Right renal pelvis (tissue), 4 donors: ENCODE measurements at regions not wholly inside any gene's neighbourhood (a gene's known extent, or its start where the extent isn't known, plus 50 kb on each side); places are given as distances from the start of the nearest gene placed in this dataset.

Experiments
- DNase-seq, 4 donors: peaks; one replicate each; pipeline ENCODE4 v3.0.0-alpha.2; 2013; ENCODE audit warnings: low read depth in 4 of 4, low spot score in 3 of 4, missing footprints in 1 of 4

DNA sequence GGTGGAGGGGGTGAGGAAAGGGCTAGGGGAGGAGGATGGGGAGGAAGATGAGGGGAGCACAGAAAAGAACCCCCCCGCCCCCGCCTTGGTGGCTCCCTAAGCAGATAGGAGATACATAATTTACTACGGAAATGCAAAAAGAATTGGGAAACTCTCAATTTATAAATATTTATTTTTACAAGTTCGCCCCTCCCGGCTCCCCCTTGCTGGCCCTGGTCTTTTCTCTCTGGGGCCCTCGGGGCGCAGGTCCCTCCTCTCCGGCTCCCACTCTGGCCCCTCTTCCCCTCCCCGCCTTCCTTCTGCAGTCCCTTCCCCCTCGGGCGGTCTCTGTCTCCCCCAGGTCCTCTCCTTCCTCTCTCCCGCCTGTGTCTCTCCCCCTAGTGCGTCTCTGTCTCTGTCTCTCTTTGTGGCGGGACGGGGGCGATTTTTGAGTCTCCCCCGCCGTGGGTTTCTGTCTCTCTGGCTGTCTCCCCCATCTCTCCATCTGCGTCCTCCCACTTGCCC, 173.6 kb upstream of the IER5L start:
- DNase-seq: no peak

DNA sequence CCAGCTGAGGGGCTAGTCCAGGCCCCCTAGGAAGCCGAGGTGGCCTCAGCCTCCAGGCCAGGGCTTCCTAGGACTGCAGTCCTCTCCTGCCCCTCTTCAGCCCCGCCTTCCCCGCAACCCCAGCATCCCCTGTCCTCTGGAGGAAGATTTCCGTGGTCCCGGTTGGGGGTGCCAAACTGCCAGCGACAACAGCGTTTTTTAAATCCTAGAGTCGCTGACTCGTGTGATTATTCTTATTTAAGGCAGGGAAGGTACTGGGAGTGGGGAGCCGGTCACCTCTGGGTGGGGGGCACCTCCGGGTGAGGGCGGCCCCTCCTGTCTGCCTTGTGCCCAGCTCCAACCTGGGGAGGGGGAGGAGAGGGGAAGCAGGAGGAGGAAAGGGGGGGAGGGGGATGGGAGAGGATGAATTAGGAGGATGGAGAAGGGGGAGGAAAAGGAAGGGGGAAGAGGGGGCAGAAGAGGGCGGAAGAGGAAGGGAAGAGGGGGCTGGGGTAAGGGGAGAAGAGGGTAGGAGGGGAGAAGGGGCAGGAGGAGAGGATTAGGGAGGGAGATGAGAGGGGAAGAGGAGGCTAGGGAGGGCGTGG, 173.1 kb upstream of the IER5L start:
- no peak for DNase-seq

DNA sequence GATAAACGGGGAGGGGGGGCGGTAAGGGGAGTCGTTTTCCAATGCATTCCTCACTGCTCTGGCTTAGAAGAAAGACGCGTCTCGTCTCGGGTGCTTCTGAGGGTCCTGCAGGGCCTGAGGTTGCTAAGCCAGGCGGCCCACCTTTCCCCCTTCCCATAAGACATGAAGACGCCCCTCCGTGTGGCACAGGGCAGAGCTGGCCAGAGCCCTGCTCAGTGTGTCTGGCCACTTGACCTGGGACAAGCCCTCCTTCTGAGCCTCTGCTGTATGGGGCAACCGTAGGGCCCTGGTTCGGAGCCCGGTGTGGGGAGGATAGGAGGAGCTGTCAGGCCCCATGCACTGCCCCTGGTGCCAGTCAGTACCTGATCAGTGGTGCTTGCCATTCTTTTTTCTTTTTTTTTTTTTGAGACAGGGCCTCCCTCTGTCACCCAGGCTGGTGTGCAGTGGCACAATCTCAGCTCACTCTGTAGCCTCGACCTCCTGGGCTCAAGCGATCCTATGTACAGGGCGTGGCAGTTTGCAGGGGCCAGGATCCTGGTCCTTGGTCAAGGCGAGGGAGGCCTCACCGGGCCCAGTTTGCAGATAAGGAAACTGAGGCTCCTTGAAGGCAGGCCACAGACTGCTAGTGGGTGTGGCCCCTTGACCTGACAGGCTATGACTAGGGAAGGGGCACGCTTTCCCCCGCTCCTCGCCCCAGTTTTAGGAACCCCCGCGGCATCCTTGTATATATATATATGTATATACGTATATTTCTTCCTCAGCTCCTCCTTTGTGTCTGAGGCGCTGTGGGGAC, 172.3 kb upstream of the IER5L start:
- no peak for DNase-seq

DNA sequence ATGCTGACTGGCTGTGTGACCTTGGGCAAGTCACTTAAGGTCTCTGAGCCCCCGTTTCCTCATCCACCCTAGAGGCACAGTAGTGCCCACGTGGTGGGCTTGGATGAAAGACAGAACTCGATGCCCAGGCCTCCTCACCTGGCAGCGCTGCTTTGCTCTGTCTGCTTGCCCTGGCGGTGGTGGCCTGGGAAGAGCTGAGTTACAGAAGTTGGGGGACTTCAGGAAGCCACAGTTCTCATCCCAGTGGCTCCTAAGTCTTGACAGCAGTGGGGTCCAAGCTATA, 171.5 kb upstream of the IER5L start:
- DNase-seq: no peak

DNA sequence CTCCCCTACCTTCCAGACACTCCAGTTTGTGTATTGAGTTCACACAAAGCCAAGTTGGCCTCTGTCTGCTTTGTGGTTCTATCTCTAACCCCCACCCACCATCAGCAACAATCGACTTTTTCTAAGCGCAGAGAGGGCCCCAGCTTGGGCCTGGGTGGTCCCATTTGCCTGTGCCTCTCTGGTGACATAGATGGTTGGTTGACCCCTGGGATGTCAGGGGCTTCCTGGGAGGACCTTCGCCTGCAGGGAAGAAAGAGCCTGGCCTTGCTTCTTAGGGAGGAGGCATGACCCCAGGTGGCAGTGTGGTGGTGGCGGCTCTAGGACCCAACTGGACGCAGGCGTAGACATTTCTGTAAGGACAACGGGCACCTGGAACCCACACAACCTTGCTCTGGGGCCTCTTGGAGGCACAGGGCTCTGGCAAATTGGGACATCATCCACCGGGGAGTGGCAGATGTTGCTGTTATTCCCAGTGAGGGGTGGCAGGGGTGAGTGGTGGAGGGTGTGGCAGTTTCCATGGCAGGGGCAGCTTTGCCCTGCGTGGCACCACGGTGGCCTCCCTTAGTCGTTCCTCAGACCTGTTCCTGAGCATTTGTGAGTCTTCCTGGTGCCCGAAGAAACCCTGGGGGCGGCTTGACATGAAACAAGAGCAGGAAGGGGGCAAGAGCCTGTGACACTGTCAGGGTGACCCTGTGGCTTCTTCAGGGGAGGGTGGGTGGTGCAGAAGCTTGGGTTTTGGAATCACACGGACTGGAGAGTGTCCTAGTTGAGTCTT, 171.0 kb upstream of the IER5L start:
- DNase-seq: no peak

DNA sequence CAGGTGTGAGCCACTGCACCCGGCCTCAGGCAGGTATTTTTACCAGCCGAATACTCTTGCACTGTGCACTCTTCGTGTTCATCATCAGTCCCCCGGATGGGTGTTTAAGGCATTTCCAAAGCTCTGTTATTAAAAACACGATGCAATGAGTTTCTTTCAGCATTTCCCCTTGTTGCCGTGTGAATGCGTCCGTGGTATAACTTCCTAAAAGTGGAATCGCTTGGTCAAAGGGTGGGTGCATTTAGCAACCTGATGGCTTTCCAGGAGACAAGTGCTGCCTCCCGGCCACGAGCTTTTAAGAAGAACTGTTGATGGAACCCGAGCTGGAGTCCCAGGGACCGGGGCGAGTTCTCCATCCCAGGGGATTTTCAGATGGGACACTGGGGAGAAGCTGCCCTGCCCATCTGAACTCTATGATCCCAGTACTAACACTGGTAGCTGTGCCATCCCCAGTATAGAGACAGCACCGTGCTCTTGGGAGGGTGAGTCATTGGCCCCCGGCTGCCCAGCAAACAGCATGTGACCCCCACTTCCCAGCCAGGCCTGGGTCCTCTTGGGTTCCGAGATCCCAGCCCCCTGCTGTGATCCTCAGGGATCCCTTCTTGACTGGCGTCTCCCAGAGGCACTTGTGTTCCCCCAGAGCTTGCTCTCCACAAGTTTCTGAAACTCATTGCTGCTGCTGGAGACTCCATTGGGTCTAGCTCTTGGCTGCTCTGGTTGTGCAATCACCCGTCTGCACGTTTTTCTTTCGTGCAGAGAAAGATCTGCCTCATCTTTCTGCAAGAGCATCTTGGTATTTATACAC, 169.5 kb upstream of the IER5L start:
- no peak for DNase-seq

DNA sequence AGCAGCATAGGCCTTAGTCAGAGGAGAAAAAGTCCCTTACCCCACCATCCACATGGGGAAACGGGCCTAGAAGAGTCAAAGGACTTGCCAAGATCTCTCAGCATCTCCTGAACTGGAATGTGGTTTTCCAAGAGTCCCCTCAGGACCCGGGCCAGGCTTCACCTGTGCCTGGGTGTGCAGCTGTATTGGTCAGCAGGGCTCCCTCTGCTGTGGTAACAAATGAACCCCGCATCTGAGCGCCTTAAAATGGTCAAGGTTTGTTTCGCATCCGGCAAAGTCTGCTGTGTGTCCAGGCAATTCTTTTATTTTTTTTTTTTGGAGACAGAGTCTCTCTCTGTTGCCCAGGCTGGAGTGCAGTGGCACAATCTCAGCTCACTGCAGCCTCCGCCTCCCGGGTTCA, 168.0 kb upstream of the IER5L start:
- DNase-seq: no peak

DNA sequence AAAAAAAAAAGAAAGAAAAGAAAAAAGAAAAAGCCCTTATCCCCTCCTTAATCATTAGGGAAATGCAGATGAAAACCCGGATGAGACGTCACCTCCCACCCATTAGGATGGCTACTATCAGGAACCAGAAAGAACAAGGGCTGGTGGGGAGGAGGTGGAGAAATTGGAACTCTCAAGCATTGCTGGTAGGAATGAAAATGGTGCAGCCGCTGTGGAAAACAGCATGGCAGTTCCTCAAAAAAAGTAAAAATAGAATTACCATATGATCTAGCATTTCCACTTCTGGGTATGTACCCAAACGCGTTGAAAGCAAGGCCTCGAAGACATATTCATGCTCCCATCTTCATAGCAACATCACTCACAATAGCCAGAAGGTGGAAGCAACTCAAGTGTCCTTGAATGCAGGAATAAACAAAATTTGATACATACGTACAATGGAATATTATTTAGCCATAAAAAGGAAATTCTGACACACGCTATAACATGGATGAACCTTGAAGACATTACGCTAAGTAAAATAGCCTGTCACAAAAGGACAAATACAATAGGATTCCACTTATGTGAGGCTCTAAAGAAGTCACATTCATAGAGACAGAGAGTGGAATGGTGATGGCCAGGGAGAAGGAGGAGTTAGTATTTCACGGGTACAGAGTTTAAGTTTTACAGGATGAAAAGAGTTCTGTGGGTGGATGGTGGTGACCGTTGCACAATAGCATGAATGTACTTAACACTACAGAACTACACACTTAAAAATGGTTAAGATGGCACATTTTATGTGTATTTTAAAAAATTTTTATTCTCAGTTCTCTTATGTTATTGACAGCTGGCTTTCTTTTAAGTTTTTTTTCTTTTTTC, 166.8 kb upstream of the IER5L start:
- no peak for DNase-seq

DNA sequence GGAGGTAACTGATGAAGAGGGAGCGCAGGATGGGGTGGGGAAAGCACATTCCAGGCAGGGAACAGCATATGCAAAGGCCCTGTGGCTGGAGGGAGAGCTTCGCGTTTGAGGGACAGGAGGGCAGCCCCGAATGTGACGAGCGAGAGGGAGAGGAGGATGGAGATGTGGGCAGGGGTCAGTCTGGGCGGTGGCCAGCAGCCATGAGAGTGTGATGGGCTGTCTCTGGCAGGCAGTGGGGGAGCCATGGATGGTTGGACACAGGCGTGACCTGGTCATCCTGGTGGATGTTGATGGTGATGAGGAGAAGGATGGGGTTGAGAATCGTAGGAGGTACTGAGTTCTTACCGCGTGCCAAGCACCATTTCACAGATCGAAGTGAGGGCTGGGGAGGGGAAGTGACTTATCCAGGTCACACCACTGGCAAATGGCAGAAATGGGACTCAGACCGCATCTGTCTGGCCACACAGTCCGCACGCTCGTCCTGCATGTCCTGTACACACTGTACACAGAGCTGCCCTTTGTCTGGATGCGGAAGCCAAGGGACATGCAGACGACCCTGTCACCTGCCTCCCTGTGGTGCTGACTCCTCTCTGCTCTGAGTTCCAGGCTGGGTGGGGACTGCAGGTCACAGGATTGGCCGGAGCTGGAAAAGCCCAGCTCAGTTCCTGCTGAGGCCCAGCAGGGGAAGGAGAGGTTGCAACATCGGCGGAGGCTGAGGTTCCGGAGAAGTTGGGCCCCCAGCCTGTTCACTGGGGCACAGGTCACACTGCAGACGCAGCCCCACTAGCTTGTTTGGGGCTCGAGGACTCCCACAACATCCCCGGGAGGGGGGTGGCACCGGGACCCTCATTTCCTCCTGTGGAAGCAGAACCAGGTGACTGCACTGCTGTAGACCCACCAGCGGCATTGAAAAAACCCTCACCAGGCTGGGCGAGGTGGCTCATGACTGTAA, 165.6 kb upstream of the IER5L start:
- DNase-seq: no peak

DNA sequence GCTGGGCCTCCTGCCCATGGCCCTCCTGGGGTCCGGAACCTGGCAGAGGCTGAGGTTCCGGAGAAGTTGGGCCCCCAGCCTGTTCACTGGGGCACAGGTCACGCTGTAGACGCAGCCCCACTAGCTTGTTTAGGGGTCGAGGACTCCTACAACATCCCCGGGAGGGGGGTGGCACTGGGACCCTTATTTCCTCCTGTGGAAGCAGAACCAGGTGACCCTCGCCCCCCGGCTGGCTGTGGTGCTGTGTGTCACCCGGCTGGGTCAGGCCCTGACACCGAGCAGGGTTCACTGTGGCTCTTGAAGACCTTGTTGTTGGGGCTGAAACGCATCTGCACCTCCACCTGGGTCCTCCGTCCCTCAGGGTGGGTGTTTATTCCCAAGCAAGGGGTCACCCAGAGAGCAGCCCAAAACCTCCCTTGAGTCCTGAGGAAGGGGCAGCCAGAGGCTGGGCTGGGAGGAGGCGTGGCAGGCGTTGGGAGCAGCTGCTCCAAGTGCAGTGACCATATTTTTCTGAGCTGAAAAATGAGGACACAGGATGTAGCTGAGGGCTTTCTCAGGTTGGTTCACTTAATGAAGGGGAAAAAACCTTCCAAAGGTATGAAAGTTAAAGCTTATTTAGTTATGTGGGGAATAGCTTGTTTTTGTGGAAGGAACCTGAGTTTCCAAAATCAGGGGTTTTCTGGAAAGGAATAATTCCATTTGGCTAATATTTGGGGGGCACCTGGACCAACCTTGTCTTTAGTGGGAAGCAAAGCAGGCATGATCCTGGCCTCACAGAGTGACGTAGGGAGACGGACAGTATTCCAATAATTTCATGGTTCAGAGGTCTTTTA, 164.7 kb upstream of the IER5L start:
- DNase-seq: no peak

DNA sequence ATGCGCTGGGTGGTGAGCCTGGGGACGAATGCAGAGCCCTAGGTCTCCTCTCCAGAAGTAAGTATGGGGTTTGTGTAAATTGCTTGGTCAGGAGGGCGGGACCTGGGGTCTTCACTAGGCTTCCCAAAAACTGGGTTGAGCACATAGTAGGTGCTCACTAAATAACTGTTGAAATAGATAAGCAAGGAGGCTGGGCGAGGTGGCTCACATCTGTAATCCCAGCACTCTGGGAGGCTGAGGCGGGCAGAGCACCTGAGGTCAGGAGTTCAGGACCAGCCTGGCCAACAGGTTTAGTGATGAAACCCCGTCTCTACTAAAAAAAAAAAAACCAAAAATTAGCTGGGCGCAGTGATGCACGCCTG, 163.9 kb upstream of the IER5L start:
- no peak for DNase-seq

DNA sequence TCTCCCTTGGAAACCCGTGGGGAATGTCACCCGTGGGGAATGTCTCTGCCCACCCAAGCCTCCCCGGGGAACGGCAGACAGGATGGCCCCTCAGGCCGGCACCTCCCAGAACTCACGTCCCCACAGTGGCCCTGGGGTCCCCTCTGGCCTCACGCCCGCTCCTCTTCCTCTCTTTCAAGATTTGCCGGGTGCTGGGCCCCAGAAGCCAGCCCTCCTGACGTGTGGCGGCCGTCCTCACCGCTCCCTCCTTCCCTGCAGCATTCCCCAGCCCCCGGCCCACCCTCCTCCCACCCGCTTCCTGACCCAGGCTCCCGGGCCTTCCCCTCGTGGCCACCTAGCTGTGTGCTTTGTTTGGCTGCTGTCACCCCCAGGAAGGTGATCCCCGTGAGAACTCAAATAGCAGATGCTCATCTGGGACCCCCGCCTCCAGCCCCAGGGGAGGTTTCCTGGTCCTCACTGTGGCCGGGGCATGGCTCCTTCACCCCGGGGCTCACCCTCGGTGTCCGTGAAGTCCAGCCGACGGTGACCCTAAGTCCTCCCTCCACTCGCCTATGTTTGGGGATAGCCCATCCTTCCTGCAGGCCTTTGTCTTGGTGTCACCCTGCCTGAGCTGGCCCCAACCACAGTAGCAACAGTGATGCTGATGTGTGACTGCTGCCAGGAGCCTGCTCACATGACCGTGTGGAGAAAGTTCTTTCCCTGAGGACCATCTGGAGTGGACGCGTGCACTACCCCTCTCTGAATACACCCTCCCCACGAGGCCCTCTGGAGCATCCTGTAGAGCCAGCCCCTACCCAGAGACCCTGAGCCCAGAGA, 163.3 kb upstream of the IER5L start:
- DNase-seq: no peak

DNA sequence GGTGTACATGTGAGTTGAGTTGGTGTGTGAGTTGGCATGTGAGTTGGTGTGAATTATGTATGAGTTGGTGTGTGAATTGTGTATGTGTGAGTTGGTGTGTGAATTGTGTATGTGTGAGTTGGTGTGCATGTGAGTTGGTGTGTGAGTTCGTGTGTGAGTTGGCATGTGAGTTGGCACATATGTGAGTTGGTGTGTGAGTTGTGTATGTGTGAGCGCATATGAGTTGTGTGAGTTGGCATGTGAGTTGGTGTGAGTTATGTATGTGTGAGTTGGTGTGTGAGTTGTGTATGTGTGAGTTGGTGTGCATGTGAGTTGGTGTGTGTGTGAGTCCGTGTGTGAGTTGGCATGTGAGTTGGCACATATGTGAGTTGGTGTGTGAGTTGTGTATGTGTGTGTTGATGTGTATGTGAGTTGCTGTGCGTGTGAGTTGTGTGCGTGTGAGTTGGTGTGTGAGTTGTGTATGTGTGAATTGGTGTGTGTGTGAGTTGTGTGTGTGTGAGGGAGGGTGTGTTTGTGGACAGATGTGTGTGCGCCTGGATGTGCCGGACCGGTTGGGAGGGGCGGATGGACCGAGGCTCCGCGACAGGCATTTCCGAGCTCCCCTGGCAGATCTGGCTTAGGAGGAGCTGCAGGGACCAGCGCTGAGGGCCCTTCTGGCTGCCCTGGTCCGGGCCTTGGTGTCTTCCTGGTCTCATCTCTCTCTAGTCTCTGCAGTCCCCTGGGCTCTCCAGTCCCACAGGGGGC, 162.5 kb upstream of the IER5L start:
- no peak for DNase-seq

DNA sequence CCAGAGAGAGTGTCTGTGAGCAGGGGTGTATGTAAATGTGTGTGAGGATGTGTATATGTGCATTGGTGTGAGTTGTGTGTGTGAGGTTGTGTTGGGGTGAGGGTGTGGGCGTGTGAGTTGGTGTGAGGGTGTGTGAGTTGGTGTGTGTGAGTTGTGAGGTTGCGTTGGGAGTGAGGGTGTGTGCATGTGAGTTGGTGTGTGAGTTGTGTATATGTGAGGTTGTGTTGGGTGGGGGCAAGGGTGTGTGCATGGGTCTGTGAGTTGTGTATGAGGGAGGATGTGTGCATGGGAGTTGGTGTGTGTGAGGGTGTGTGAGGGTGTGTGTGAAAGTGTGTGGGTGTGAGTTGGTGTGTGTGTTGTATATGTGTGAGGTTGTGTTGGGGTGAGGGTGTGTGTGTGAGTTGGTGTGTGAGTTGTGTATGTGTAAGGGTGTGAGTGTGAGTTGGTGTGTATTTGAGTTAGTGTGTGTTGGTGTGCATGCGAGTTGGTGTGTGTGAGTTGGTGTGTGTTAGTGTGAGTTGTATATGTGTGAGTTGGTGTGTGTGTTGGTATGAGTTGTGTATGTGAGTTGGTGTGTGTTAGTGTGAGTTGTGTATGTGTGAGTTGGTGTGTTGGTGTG, 161.6 kb upstream of the IER5L start:
- DNase-seq: no peak

DNA sequence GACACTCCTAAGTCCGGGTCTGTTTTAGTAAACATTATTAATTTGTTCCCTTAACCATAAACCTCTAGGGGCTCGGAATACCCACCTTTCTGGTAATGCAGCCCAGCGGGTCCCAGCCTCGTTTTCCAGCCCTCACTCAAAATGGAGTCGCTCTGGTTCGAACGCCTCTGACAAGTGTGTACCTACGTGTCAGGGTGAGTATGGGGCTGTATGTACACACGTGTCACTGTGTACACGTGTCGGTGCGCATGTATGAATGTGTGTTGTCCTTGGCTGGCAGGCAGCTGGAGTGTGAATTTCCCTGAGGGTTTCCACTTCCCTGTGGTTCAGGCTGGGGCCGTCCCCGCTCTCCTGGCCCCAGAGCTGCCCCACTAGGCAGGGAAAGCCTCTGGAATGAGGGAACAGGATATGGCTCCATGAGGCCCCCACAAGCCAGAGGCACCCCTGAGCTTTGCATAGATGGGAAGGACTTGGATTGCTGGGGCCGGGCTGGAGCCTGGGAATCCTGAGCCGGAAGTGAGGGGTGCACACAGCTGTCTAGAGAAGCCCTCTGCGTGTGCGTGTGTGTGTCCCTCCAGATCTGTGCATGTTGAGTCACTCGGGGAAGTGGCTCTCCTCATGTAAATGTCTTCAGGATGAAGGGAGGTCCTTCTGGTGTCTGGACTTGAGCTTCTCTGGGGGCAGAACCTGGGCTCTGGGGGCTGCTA, 160.8 kb upstream of the IER5L start:
- no peak for DNase-seq
